ENCODE measurements at regions not wholly inside any gene's neighbourhood (a gene's known extent, or its start where the extent isn't known, plus 50 kb on each side); places are given as distances from the start of the nearest gene placed in this dataset.

DNA sequence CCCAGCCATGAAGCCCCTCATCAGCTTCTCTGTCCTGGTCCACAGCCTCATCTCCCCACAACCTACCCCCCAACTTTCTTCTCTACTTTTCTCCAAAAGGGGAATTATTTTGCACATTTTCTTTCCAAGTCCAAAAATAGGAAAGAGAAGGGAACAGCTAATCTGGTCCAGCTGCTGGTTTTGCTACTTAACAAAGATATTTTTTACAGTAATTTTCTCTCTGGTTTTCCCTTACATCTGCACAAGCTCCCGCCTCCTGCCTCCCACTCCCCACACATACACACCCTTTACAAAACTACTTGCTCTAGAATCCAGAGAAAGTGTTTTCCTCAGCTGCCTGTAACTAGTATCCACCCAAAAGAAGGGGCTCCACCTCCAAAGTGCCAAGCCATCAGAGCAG is 177.2 kb downstream of the POLR2M start:
- Mint-ChIP-seq H3K27me3 (peaks cover 14% of the 10 kb centered on the region), H3K4me1 (ENCODE audit: low read depth) (no peaks in the 10 kb centered on the region), H3K27ac (no peak overlapping the region), H3K36me3 (ENCODE audit: insufficient read depth) (no peaks in the 10 kb centered on the region), H3K4me3 (ENCODE audit: low read depth) (no peak overlapping the region), H3K9me3 (ENCODE audit: low read depth) (no peaks in the 10 kb centered on the region)
- DNase-seq (ENCODE audit: low spot score, unreplicated experiment), result no peak
- TF ChIP-seq, protein P1, sequence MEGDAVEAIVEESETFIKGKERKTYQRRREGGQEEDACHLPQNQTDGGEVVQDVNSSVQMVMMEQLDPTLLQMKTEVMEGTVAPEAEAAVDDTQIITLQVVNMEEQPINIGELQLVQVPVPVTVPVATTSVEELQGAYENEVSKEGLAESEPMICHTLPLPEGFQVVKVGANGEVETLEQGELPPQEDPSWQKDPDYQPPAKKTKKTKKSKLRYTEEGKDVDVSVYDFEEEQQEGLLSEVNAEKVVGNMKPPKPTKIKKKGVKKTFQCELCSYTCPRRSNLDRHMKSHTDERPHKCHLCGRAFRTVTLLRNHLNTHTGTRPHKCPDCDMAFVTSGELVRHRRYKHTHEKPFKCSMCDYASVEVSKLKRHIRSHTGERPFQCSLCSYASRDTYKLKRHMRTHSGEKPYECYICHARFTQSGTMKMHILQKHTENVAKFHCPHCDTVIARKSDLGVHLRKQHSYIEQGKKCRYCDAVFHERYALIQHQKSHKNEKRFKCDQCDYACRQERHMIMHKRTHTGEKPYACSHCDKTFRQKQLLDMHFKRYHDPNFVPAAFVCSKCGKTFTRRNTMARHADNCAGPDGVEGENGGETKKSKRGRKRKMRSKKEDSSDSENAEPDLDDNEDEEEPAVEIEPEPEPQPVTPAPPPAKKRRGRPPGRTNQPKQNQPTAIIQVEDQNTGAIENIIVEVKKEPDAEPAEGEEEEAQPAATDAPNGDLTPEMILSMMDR (IDR thresholded peaks at IDR 0.05; ENCODE audit: unreplicated experiment), result no peak

DNA sequence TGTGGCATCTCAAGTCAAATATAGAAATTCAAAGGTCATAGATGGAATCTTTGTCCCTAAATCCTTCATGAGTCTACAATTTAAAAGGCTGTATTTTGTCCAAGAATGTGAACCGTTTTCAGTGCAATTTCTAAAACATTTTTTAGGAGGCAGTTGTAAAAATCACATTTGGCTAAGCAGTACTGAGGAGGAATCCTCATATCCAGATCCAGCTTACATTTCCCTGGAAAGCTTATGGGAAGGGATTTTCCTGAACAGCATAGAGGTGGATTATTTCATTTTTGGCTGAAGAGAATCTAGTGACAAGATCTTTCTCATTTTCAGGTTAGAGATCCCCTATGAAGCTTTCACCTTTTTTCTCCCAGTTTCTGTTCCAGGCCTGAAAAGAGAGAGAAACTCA is 178.4 kb downstream of the POLR2M start:
- Mint-ChIP-seq H3K27ac (no peak overlapping the region), H3K4me3 (ENCODE audit: low read depth) (no peak overlapping the region), H3K27me3 (peaks cover 14% of the 10 kb centered on the region), H3K9me3 (ENCODE audit: low read depth) (no peaks in the 10 kb centered on the region), H3K4me1 (ENCODE audit: low read depth) (no peaks in the 10 kb centered on the region), H3K36me3 (ENCODE audit: insufficient read depth) (no peaks in the 10 kb centered on the region)
- no peak for DNase-seq (ENCODE audit: low spot score, unreplicated experiment)
- TF ChIP-seq, protein P1 (IDR thresholded peaks at IDR 0.05; ENCODE audit: unreplicated experiment), result no peak

- no peaks in the 10 kb centered on the region for H3K9me3 Mint-ChIP-seq (ENCODE audit: low read depth)
- H3K4me1 Mint-ChIP-seq (ENCODE audit: low read depth), result no peaks in the 10 kb centered on the region
- TF ChIP-seq, protein P1 (IDR thresholded peaks at IDR 0.05; ENCODE audit: unreplicated experiment), result no peak
- H3K36me3 Mint-ChIP-seq (ENCODE audit: insufficient read depth), result no peaks in the 10 kb centered on the region
- no peak overlapping the region for H3K27ac Mint-ChIP-seq
- peaks cover 17% of the 10 kb centered on the region for H3K27me3 Mint-ChIP-seq
- no peak overlapping the region for H3K4me3 Mint-ChIP-seq (ENCODE audit: low read depth)
- no peak for DNase-seq (ENCODE audit: low spot score, unreplicated experiment)
These were observed 178.9 kb downstream of the POLR2M start for GRCh38 chr15:57885435-57885834.

DNA sequence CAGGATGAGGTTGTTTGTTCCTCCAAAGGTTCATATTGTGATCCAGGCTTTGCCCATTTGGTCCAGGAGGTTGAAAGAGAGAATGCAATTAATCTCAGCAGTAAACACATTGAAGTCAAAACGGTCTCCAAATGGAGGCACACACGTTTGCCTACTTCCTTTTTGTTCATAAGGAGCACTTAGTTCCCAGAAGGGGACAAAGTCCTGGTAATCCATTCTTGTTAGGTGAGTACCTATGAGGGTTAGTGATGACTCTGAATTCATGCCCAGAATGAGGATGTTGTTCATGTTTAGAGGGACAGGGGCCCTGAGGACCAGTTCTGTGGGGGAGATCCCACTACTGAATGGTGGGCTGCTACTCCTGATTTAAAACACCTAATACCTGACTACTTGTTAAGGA is 177.7 kb downstream of the ALDH1A2 start:
- H3K27ac Mint-ChIP-seq, result no peak overlapping the region
- H3K4me3 Mint-ChIP-seq (ENCODE audit: low read depth), result no peak overlapping the region
- no peaks in the 10 kb centered on the region for H3K4me1 Mint-ChIP-seq (ENCODE audit: low read depth)
- no peaks in the 10 kb centered on the region for H3K9me3 Mint-ChIP-seq (ENCODE audit: low read depth)
- TF ChIP-seq, protein P1 (IDR thresholded peaks at IDR 0.05; ENCODE audit: unreplicated experiment), result no peak
- peaks cover 18% of the 10 kb centered on the region for H3K27me3 Mint-ChIP-seq
- no peaks in the 10 kb centered on the region for H3K36me3 Mint-ChIP-seq (ENCODE audit: insufficient read depth)
- no peak for DNase-seq (ENCODE audit: low spot score, unreplicated experiment)

GRCh38 chr15:57890351-57890750 is 175.2 kb downstream of the ALDH1A2 start:
- Mint-ChIP-seq H3K9me3 (ENCODE audit: low read depth) (no peaks in the 10 kb centered on the region), H3K4me1 (ENCODE audit: low read depth) (no peaks in the 10 kb centered on the region), H3K4me3 (ENCODE audit: low read depth) (no peak overlapping the region), H3K27ac (no peak overlapping the region), H3K36me3 (ENCODE audit: insufficient read depth) (no peaks in the 10 kb centered on the region), H3K27me3 (peaks cover 5% of the 10 kb centered on the region)
- TF ChIP-seq, protein P1 (IDR thresholded peaks at IDR 0.05; ENCODE audit: unreplicated experiment), result no peak
- no peak for DNase-seq (ENCODE audit: low spot score, unreplicated experiment)

Data from progenitor cell of endocrine pancreas (in vitro differentiated cells).